D341Med (cell line): ENCODE measurements at regions not wholly inside any gene's neighbourhood (a gene's known extent, or its start where the extent isn't known, plus 50 kb on each side); places are given as distances from the start of the nearest gene placed in this dataset.

Experiments used
- DNase-seq: peaks from one replicate; pipeline ENCODE4 v3.0.0; 2012; ENCODE audit warnings: low spot score

DNA sequence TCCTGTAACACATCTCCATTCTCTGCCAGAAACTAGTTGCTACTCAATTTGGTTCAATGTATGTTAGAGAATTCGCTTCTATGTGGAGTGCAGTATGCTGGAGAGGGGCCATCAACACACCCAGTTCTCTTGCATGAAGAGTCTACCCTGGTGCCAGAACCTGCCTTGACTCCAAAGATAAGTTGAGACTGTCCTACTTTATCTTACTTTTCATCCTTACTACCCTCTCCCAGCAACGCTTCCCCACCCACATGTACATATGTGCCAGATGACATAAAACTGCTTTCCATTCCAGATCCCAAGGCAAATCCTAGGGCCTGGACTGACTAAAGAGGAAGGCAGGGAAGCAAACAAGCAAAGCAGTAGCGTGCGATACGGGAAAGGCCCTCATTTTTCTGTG lies 442.6 kb upstream of the THRB start:
- no peak for DNase-seq

DNA sequence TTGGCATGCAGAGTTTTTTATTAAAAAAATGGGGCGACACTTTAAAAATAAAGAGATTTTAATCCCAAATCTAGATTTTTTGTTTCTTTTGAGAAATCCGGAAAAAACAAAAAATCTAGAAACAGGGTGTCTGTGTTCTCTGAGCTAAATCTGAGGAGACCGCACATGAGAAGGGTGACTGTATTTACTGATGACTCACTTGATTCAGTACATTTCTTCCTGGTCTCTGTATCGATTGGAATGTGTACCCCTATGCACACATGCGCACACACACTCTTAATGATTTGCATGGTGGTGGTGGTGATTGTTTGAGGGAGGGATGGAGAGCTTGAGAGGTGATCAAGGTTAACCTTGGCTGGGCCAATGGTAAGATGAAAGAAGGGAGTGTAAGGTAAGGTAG lies 443.1 kb upstream of the THRB start:
- DNase-seq, result no peak

DNA sequence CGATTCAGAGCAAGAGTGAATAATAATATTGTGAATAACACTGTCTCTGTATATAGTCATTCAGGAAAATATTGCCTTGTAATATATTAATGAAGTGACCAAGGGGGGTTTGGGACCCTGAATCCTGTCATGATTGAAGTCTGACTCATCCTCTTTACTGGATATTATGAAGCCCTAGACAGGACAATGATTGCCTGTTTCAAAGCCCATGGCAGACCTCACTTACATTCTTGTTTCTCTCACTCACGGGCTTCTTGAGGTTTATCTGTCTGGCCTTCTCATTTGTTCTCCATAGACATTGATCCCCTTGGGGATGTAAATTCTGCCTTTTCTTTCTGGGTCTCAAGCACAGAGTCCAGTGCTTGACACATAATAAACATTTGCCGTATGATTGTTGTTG lies 449.3 kb upstream of the THRB start:
- no peak for DNase-seq

DNA sequence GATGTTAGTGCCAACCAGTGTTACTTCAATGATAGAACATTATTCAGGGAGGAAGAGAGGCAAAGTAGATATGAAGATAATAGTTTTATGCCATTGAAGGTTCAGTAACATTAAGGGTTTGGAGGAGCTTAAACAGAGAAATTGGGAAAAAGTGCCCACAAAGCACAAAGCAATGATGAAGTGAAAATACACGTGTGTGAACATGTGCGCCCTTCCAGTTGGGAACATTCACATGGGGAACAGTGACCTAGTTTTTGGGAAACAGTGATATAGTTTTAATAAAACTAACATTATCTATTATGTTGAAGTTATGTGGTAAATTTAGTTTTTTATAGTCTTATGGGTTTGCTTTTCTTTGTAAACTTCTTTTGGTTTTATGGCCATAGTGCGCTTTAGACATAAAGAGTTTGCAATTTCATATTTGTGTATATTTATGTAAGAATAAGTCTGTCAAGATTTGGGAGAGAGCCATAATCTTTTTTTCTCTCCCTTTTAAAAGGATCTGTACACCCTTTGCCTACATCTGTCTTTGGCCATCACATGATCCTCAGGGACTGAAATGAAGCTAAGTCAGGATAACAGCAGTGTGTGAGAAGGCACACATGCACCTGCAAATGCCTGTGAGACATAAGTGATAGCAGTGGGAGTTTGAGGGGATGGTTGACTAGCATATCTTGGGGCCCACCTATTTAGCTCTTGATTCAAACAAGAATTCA lies 450.3 kb upstream of the THRB start:
- DNase-seq, result no peak

DNA sequence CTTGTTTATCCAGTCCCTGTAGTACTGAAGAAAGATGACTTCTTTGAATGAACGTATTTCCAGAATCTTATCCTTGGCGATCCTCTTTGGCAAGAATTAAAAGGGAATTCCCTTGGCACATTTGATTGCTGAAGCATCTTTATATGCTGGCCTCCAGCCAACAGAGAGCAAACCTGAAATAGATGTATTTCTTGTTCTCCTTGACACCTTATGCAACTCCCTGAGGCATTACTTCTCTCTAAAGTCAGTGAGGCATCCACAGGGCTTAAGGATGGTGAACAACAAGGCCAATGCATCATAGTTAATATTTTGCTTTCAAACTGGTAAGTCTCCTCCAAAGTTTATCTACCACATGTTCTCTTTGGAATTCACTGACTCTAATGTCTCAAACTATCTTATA lies 450.9 kb upstream of the THRB start:
- DNase-seq, result no peak

DNA sequence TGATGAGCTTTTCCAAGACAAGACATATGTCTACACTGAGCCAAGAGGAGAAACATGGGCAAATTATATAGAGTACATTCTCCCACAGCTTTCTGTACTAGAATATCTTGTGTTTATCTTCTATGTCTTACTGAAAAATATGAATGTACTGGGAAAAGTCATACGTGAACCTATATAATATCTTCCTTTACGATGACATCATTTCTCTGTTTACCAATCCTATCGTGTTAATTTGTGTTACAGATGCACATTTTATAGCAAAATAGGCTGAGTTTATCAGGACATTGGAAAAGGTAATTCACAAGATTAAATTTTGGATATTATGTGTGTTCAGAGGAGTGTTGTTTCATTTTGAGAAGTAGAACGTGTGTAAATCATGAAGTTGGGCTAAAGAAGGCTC lies 452.5 kb upstream of the THRB start:
- DNase-seq, result no peak

DNA sequence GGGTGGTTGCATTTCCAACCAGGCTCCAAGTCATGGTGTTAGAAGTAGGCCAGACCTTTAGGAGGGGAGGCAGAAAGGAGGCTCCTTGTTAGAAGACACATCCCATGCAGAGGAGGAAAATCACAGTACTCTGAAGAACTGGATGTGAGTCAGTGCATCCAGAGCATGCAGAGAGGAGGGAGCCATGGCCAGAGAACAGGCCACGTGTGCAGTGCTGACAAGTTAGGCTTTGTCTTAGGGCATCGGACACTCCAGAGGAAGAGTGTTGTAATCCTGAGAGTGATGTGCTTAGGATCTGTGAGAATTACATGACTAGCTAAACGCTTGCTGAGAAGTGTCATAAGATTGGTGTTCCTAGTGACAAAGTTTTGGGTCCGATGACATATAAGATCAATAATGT lies 456.5 kb upstream of the THRB start:
- DNase-seq, result no peak

DNA sequence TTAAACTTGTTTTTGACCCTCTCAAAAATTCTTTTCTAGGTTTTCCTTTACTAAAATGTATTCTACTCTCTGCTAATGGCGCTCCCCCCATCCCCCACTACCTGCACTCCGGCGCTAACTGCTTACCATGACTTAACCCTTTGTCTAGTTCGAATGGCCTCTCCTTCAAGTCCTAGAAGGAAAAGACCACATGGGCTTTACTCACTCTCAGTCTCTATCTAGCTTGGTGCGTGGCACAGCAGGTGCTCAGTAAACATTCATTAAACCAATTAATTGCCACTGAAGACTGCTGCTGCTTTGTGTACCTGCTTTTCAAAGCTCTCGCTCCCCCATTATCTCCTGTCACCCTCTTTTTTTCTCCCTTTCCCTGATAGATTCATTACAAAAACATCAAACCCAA lies 457.7 kb upstream of the THRB start:
- no peak for DNase-seq

DNA sequence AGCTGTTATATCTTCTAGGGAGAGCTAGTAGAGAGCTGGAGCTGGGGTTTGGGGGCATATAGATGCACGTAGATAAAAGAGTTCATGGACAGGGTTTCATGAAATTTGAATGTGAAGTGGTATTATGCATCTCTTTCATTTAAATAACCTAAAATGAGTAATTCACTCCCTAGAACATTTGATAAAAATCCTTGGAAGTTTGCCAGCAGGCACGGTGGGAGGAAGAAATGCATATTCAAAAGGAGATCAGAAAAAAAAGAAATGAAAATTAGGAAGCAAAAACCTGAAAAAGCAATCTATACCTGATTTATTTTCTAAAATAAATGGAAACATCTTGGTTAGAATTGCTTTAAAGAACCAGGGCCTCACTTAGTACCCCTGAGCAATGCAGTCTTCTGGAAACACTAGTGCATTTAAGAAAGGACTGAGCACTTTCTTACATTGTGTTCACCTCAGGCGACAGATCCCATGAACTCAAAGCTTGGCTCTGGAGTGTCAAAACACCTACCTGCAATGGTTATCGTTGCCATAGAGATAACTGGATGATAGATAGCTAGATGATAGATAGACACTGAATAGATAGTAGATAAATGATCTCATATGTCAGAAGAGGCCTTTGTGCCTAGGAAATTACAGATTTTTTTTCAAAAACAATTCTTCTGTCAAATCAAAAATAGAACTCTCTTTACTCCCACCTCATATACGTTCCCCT lies 458.6 kb upstream of the THRB start:
- DNase-seq, result no peak

DNA sequence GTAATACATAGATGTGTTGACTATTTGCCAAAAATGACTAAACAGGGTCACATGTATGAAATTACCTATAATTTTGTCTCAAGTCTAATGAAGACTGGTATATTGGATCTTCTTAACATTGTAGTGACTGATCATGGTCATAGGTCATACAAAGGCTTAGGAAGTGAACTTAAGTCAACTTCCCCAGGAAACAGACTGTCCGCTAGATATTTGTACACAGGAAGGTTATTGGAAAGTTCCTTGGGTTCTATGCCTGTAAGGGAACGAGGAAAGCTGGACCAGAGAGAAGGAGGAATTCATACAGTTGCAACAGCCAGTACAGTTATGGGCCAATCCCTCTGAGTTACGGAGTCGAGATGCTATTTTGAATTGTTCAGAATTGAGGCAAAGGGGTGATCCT lies 462.0 kb upstream of the THRB start:
- DNase-seq, result no peak

DNA sequence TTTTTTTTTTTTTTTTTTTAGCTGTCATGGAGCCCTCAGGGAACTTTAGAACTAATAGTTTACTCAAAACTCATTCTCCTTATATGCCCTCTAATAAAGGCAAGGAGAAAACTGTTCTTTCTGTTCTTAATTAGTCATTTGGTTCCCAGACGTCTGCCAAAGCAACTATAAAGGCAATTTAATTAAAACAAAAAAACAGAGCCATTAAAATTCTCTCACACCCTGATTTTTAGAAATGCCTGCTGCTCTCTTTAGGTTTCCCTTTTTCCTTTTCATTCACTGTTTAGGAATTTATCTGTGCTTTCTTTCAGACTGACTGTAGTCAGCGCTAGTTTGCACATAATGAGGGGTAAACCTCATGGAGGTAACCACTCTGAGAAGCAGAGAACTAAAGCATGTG lies 463.6 kb upstream of the THRB start:
- no peak for DNase-seq

DNA sequence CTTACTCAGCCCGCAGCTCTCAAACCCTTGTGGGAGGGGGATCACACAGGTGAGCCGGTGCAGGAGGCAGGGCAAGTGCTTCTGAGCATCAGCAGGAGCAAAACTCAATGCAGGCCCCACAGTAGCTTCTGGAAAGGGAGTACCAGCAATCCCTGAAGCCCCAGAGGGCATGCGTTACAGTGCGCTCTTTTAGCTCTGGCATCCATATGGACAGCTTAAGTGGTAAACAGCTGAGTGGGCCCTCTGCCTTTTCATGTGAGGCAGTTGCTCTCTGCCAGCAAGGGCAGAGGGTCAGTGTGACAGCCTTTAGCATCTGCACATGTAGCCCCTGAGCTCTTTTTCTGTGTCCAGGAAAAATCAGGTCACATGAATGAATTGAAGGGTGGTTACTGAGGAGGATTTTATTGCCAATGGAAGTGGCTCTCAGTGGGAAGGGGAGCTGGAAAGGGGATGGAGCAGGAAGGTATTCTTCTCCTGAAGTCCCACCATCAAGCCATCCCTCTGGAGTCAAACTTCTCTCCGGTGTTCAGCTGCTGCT lies 464.3 kb upstream of the THRB start:
- DNase-seq, result no peak

DNA sequence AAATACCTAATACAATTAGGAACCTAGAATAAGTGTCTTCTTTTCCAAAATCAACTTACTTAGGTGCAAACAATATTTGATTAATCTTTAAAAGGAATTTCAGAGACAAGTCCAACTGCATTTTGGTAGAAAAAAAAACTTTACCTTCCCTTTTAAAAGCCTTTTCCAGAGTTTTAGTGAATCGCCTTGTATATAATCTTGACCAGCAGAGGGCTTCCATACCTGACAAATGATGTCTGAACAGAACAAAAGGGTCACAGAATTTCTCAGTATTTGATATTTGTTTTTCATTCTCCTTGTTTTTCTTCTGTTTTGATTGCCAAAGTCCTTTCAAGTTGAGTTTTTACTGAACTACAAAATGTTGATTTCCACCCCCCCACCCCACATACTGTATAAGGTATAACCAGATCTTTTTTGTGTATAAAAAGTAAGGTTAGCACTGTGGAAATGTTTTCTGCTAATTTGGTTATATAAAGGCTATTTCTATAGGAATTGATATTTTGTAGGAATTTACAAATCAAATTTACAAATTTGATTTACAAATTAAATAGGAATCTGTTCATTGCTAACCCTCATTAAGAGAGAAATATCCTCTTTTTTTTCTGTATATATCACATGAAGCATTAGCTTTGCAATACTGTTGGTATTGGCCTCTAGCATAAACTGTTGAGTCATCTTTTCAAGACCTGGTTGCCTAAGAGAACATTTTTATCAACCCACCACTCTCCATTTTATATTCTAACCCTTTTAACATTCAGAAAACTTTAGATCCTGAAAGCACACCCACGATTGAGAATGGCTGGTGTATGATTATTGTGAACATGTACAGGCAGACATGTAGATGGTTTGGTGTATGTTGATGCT lies 464.1 kb upstream of the RARB start:
- peak; percentile 29 for DNase-seq

DNA sequence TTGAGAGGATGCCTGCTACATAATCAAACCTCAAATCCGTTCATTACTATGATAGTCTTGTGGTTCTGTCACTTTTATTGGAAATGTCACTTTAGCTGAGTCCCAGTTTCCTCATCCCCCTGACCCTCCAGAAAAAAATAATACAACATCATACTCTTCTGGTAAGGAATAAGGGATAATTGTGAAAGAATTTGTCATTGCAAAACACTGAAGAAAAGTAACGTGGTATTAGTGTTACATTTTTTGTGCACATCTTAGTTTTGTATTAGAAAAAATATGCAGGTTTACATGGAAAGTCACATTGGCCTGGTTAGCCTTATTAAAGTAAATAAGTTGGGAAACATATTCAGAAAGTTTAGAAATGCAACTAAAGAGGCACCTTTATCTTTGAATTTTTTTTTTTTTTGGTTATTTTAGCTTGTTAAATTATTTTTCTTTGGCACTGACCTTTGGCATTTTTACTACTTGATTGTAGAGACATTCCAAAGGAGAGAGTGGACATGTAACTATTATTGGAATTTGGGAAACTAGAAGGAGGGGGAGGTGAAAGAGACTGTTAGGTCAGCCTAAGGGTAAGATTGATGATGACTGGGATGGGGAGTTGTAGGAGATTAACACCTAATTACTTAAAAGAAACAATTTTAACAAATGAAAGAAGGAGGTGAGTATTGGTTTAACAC lies 462.2 kb upstream of the RARB start:
- DNase-seq, result no peak

DNA sequence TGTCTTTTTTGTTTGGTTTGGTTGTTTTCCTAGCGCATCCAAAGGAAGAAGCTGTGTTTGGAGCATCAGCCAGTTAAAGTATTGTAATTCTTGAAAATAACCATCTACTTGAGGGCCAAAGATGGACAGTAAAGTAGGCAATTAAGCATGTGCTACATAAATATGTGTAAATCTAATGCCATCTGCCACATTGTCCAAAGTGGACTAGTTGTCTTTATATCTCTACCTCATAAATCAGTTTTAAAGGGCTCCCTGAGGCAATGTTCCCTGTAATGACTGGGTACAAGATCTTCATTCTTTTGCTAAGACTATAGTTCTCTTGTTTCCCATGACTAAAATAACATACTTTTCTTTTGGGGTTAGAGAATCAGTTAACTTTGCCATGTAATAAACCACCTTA lies 460.0 kb upstream of the RARB start:
- no peak for DNase-seq

DNA sequence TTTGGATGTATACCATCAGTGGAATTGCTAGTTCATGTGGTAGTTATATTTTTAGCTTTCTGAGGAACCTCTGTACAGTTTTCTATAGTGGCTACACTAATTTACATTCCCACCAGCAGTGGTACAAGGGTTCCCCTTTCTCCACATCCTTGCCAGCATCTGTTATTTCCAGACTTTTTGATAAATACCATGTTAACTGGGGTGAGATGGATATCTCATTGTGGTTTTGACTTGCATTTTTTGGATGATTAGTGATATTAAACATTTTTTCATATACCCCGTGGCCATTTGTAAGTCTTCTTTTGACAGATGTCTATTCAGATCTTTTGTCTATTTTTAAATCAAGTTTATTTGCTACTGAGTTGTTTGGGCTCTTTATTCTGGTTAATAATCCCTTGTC lies 455.6 kb upstream of the RARB start:
- DNase-seq, result no peak

DNA sequence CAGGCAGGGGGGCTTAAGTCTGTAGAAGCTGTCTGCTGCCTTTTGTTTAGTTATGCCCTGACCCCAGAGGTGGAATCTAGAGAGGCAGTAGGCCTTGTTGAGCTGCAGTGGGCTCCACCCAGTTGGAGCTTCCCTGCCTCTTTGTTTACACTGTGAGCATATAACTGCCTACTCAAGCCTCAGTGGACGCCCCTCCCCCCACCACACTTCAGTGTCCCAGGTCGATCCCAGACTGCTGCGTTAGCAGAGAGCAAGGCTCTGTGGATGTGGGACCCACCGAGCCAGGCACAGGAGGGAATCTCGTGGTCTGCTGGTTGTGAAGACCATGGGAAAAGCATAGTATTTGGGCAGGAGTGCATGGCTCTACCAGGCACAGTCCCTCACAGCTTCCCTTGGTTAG lies 446.8 kb upstream of the RARB start:
- DNase-seq, result no peak

DNA sequence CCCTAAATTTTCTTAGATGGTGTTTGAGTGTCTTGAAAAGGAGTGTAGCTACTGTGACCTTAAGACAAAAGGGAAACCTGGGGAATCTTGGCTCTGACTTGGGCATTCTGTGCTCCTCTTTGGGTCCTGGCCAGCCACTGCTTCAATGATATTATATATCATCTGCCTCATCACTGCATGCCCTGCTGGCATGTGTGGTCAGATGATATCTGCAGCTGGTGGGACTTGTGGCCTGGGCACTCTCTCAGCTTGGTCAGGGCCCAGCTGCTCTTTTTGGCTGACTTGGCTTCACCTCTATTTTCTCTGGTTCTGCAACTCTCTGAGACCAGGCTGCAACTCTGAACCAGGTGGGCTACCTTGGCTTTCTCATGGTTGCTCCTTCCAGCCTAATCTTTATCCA lies 446.1 kb upstream of the RARB start:
- DNase-seq, result no peak

DNA sequence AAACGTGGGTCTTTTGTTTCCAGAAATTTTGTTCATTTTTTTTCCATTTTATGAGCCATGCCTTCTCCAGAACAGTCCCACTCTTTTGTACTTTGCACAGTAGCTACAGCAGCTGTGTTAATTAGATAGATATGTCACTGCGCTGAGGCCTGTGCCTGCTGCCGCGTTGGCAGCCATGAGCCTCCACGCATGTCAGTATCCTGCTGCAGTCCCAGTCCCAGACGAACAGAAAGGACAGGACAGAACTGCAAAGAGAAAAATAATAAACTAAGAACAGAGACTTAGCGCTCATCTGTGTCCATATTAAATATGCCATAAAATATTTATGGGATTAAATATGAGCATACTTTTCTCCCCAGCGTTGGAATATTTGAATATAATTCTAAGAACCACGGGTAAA lies 442.4 kb upstream of the RARB start:
- DNase-seq, result no peak

DNA sequence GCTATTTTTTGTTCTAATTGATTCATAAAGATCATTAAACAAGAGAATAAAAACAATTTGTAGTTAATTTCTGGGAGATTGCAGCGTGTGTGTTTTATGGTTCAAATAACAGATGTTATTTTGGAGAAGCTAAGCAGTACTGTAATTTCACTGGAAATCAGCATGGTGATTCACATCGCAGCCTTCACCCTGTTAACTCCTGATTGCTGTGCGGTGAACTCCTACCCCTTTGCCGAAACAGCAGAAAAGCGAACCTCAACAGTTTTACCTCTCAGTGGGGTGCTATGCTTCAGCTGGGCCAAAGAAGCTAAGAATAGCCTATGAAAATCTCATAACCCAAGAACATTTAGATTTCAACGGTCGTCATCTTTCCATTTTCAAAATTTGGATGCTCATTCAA lies 441.5 kb upstream of the RARB start:
- no peak for DNase-seq

DNA sequence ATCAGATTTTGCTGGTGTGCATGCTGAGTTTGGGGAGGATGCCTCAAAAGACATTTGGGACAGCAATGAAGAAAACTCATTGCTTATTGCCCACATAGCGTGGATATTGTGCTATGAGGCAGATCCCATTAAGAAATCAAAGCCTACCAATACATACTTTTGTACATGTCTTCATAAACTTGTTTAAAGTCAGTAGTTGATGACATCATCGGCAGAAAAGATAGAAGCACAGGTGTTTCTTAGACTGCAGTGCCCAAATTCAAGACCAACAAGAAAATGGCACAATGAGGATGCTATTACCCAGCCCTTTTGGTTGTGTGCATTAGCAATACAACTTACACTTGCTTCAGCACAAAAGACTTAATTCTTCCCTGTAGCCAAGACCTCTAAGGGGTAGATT lies 428.7 kb upstream of the RARB start:
- no peak for DNase-seq

DNA sequence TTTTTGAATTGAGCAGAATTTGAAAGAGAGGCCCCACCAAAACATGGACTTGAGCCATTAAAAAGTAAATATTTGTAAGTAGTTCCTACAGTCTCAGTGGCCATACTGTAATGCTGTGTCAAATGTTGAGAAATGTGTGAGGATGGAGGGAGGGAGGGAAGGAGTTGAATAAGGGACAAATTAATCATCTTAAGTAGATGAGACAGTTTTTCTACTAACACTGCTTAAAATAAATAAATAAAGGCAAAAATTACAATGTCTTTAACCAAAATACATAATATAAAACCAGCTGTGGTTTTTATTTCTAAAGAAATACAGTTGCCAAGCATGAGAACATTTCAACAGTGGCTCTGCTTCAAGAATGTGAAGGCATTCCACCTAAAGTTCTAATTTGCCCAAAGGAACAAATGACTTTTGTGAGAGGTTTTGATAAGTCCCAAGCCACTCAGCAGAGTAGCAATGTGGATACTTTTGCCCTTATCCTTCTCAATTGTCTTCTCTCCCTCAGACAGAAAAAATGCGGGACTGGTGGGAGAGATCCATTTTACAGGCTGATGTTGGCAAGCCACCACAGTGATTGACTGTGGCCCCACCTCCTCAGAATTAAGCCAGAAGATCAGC lies 427.0 kb upstream of the RARB start:
- no peak for DNase-seq
